ENCODE measurements at regions not wholly inside any gene's neighbourhood (a gene's known extent, or its start where the extent isn't known, plus 50 kb on each side); places are given as distances from the start of the nearest gene placed in this dataset.

DNA sequence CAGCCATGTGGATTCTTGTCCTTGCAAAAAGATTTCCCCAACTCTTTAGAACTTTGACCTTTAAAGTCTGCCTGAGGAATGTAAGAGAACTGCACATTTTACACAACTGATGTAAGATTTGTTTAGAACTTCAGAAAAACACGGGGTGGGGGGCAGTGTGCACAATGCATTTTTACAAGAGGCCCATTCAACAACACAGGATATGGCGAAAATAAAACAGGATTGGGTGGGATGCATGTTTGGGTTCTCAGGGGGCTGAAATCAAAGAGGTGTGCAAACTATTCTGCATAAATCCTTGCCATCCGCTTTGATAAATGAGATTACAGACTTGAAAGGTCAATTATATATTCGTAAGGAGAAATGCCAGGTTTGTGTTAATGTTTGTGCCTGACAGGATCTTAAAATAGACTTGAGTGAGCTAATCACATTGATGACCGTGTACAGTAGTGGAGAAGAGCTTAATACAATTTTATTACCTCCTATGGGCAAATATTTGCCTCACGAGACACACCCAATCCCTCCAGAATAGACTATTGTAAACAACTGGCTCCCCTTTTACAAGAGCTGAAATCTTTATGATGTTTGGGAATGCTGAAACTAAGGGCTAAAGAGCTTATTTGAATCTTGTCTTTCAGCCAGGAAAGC, 184.1 kb upstream of the LEF1 start:
- no CpG with 5 or more reads among the region's 6 CpGs for WGBS (ENCODE audit: extremely low coverage, insufficient coverage, low lambda C conversion rate)
- Histone ChIP-seq H3K79me2 (ENCODE audit: control insufficient read depth, insufficient read depth, low read length) (no peaks in the 10 kb centered on the region), H3K27ac (ENCODE audit: low read depth, low read length) (no peak overlapping the region), H4K8ac (ENCODE audit: low read depth, low read length) (no peak overlapping the region), H3K18ac (ENCODE audit: low read length) (no peak overlapping the region), H3K4me3 (ENCODE audit: low read length) (no peak overlapping the region), H3K56ac (ENCODE audit: low read length) (no peak overlapping the region), H2AK5ac (ENCODE audit: low read length) (no peak overlapping the region), H3K27me3 (ENCODE audit: insufficient read depth, low read length, poor library complexity) (no peaks in the 10 kb centered on the region), H2BK120ac (ENCODE audit: low read depth, low read length) (no peak overlapping the region), H3K4me2 (ENCODE audit: low read length) (no peak overlapping the region), H3K23ac (ENCODE audit: low read length) (no peak overlapping the region), H3K4ac (ENCODE audit: low read depth, low read length) (no peak overlapping the region), H2BK15ac (replicated peaks; ENCODE audit: low read depth) (no peak overlapping the region), H3K36me3 (ENCODE audit: control insufficient read depth, insufficient read depth, low read length) (no peaks in the 10 kb centered on the region), H2BK5ac (ENCODE audit: low read length) (no peak overlapping the region), H3K9ac (ENCODE audit: low read length) (no peak overlapping the region), H4K5ac (ENCODE audit: low read length) (no peak overlapping the region), H3K79me1 (ENCODE audit: low read length) (no peaks in the 10 kb centered on the region), H3K4me1 (ENCODE audit: control insufficient read depth, low read depth, low read length) (no peaks in the 10 kb centered on the region)
- DNase-seq = no peak

- H2AK5ac ChIP-seq (ENCODE audit: low read length) = no peak overlapping the region
- no peak overlapping the region for H2BK15ac ChIP-seq (replicated peaks; ENCODE audit: low read depth)
- H3K4ac ChIP-seq (ENCODE audit: low read depth, low read length) = no peak overlapping the region
- H3K18ac ChIP-seq (ENCODE audit: low read length) = no peak overlapping the region
- no peak overlapping the region for H2BK5ac ChIP-seq (ENCODE audit: low read length)
- H3K4me2 ChIP-seq (ENCODE audit: low read length) = no peak overlapping the region
- H3K4me1 ChIP-seq (ENCODE audit: control insufficient read depth, low read depth, low read length) = no peaks in the 10 kb centered on the region
- no peak overlapping the region for H3K27ac ChIP-seq (ENCODE audit: low read depth, low read length)
- no peaks in the 10 kb centered on the region for H3K79me1 ChIP-seq (ENCODE audit: low read length)
- H4K8ac ChIP-seq (ENCODE audit: low read depth, low read length) = no peak overlapping the region
- H3K9ac ChIP-seq (ENCODE audit: low read length) = no peak overlapping the region
- H3K23ac ChIP-seq (ENCODE audit: low read length) = no peak overlapping the region
- H4K5ac ChIP-seq (ENCODE audit: low read length) = no peak overlapping the region
- no peak overlapping the region for H3K4me3 ChIP-seq (ENCODE audit: low read length)
- no peak overlapping the region for H2BK120ac ChIP-seq (ENCODE audit: low read depth, low read length)
- H3K36me3 ChIP-seq (ENCODE audit: control insufficient read depth, insufficient read depth, low read length) = no peaks in the 10 kb centered on the region
- H3K27me3 ChIP-seq (ENCODE audit: insufficient read depth, low read length, poor library complexity) = no peaks in the 10 kb centered on the region
- no peak overlapping the region for H3K56ac ChIP-seq (ENCODE audit: low read length)
- no peaks in the 10 kb centered on the region for H3K79me2 ChIP-seq (ENCODE audit: control insufficient read depth, insufficient read depth, low read length)
- no peak for DNase-seq
- WGBS (ENCODE audit: extremely low coverage, insufficient coverage, low lambda C conversion rate) = no CpG with 5 or more reads among the region's 1 CpG
Measured at GRCh38 chr4:108351791-108352190, 183.1 kb upstream of the LEF1 start.

- no peak overlapping the region for H4K8ac ChIP-seq (ENCODE audit: low read depth, low read length)
- no peak overlapping the region for H2BK5ac ChIP-seq (ENCODE audit: low read length)
- H3K23ac ChIP-seq (ENCODE audit: low read length) = no peak overlapping the region
- H2BK120ac ChIP-seq (ENCODE audit: low read depth, low read length) = no peak overlapping the region
- no peaks in the 10 kb centered on the region for H3K79me2 ChIP-seq (ENCODE audit: control insufficient read depth, insufficient read depth, low read length)
- H3K27me3 ChIP-seq (ENCODE audit: insufficient read depth, low read length, poor library complexity) = no peaks in the 10 kb centered on the region
- no peak overlapping the region for H3K56ac ChIP-seq (ENCODE audit: low read length)
- no peak overlapping the region for H3K4me2 ChIP-seq (ENCODE audit: low read length)
- no peak overlapping the region for H2AK5ac ChIP-seq (ENCODE audit: low read length)
- no peak overlapping the region for H3K9ac ChIP-seq (ENCODE audit: low read length)
- H3K79me1 ChIP-seq (ENCODE audit: low read length) = no peaks in the 10 kb centered on the region
- peak; percentile 75 for DNase-seq
- no CpG with 5 or more reads among the region's 14 CpGs for WGBS (ENCODE audit: extremely low coverage, insufficient coverage, low lambda C conversion rate)
- no peak overlapping the region for H2BK15ac ChIP-seq (replicated peaks; ENCODE audit: low read depth)
- H3K4me1 ChIP-seq (ENCODE audit: control insufficient read depth, low read depth, low read length) = no peaks in the 10 kb centered on the region
- no peak overlapping the region for H4K5ac ChIP-seq (ENCODE audit: low read length)
- H3K18ac ChIP-seq (ENCODE audit: low read length) = no peak overlapping the region
- no peak overlapping the region for H3K4me3 ChIP-seq (ENCODE audit: low read length)
- H3K4ac ChIP-seq (ENCODE audit: low read depth, low read length) = no peak overlapping the region
- no peak overlapping the region for H3K27ac ChIP-seq (ENCODE audit: low read depth, low read length)
- no peaks in the 10 kb centered on the region for H3K36me3 ChIP-seq (ENCODE audit: control insufficient read depth, insufficient read depth, low read length)
Measured at GRCh38 chr4:108350332-108350731, 181.6 kb upstream of the LEF1 start.

DNA sequence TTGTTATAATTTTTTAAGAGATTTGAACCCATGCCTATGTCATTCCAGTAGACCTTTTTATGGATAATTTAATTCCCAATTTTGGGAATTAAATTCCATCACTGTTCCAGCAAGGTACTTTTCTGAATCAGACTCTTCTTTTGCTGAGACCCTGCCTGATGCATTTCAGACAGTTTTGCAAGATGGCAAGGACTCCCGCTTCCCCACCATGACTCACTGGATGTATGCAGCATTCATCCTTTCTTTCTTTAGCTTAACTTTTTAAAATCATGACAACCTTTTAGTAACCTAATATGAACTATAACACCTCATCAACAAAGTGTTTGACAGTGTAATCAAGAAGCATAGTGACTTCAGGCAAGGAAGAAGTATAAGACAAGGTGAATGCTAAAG, 178.1 kb upstream of the LEF1 start:
- H3K36me3 ChIP-seq (ENCODE audit: control insufficient read depth, insufficient read depth, low read length) = no peaks in the 10 kb centered on the region
- H4K5ac ChIP-seq (ENCODE audit: low read length) = no peak overlapping the region
- no peaks in the 10 kb centered on the region for H3K79me2 ChIP-seq (ENCODE audit: control insufficient read depth, insufficient read depth, low read length)
- no peak overlapping the region for H3K27ac ChIP-seq (ENCODE audit: low read depth, low read length)
- no peak overlapping the region for H3K4me2 ChIP-seq (ENCODE audit: low read length)
- no peaks in the 10 kb centered on the region for H3K4me1 ChIP-seq (ENCODE audit: control insufficient read depth, low read depth, low read length)
- H3K23ac ChIP-seq (ENCODE audit: low read length) = no peak overlapping the region
- no peak overlapping the region for H3K4ac ChIP-seq (ENCODE audit: low read depth, low read length)
- no peak overlapping the region for H3K56ac ChIP-seq (ENCODE audit: low read length)
- no peak overlapping the region for H2BK5ac ChIP-seq (ENCODE audit: low read length)
- H2BK15ac ChIP-seq (replicated peaks; ENCODE audit: low read depth) = no peak overlapping the region
- H3K9ac ChIP-seq (ENCODE audit: low read length) = no peak overlapping the region
- H3K27me3 ChIP-seq (ENCODE audit: insufficient read depth, low read length, poor library complexity) = no peaks in the 10 kb centered on the region
- no peak overlapping the region for H2BK120ac ChIP-seq (ENCODE audit: low read depth, low read length)
- WGBS (ENCODE audit: extremely low coverage, insufficient coverage, low lambda C conversion rate) = no CpG with 5 or more reads among the region's 1 CpG
- DNase-seq = no peak
- no peak overlapping the region for H2AK5ac ChIP-seq (ENCODE audit: low read length)
- no peaks in the 10 kb centered on the region for H3K79me1 ChIP-seq (ENCODE audit: low read length)
- H3K4me3 ChIP-seq (ENCODE audit: low read length) = no peak overlapping the region
- H3K18ac ChIP-seq (ENCODE audit: low read length) = no peak overlapping the region
- no peak overlapping the region for H4K8ac ChIP-seq (ENCODE audit: low read depth, low read length)

DNA sequence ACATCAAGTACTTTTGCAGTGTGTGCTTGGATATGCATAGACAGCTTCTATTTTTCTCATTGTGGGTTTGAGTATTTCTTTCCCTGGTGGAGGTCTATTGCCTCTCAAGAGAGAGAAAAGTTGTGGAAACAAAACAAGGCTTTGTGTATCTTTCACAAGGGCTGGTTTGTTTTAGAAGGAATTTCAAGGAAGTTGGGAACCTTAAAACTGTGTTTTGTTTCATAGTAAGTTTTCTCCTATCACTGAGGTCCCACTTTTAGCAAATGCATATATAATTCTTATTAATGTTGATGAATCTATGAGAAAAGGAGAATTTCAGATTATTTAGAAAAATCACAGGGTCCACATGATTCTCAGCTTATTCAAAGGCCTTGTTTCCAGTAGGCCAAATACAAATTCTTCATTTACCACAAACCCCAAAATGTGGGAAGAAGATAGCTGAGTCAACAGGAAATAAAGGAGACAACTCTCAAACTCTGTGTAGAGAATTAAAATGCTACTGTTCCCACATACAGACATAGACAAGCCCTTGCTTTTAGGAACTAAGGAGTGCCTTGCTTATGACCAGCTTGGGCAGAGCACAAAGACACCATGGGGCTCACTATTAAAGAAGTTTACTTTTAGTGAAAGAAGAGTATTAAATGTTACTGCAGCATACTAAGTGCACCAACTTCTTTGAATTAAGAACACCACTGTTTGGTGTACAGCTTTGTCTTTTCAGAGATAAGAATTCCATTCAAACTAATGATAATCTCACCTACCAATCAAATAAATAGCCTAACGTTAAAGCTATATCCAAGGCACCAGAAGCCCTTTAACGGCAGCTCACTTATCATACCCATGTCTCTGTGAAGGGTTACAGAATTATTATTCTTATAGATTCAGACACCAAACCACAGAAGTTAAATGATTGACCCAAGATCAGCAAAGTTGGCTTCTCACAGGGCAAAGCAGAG, 177.4 kb upstream of the LEF1 start:
- no CpG with 5 or more reads among the region's 2 CpGs for WGBS (ENCODE audit: extremely low coverage, insufficient coverage, low lambda C conversion rate)
- no peak overlapping the region for H3K27ac ChIP-seq (ENCODE audit: low read depth, low read length)
- H3K4ac ChIP-seq (ENCODE audit: low read depth, low read length) = no peak overlapping the region
- H3K4me3 ChIP-seq (ENCODE audit: low read length) = no peak overlapping the region
- H2AK5ac ChIP-seq (ENCODE audit: low read length) = no peak overlapping the region
- no peak overlapping the region for H3K4me2 ChIP-seq (ENCODE audit: low read length)
- no peak for DNase-seq
- H4K8ac ChIP-seq (ENCODE audit: low read depth, low read length) = no peak overlapping the region
- no peak overlapping the region for H2BK5ac ChIP-seq (ENCODE audit: low read length)
- H3K36me3 ChIP-seq (ENCODE audit: control insufficient read depth, insufficient read depth, low read length) = no peaks in the 10 kb centered on the region
- no peaks in the 10 kb centered on the region for H3K4me1 ChIP-seq (ENCODE audit: control insufficient read depth, low read depth, low read length)
- H3K79me2 ChIP-seq (ENCODE audit: control insufficient read depth, insufficient read depth, low read length) = no peaks in the 10 kb centered on the region
- no peak overlapping the region for H2BK120ac ChIP-seq (ENCODE audit: low read depth, low read length)
- no peak overlapping the region for H4K5ac ChIP-seq (ENCODE audit: low read length)
- no peak overlapping the region for H2BK15ac ChIP-seq (replicated peaks; ENCODE audit: low read depth)
- H3K79me1 ChIP-seq (ENCODE audit: low read length) = no peaks in the 10 kb centered on the region
- no peak overlapping the region for H3K56ac ChIP-seq (ENCODE audit: low read length)
- no peaks in the 10 kb centered on the region for H3K27me3 ChIP-seq (ENCODE audit: insufficient read depth, low read length, poor library complexity)
- H3K23ac ChIP-seq (ENCODE audit: low read length) = no peak overlapping the region
- no peak overlapping the region for H3K18ac ChIP-seq (ENCODE audit: low read length)
- H3K9ac ChIP-seq (ENCODE audit: low read length) = no peak overlapping the region
